Gastroesophageal sphincter (tissue), 2 donors: ENCODE measurements at regions not wholly inside any gene's neighbourhood (a gene's known extent, or its start where the extent isn't known, plus 50 kb on each side); places are given as distances from the start of the nearest gene placed in this dataset.

Experiments
- POLR2A ChIP-seq, 2 donors: fragments of 450-650 bp; IDR thresholded peaks; one replicate each; pipeline ENCODE4 v1.6.1; 2017; ENCODE audit warnings: antibody characterized with exemption in 2 of 2, mild to moderate bottlenecking in 2 of 2, moderate library complexity in 1 of 2
- POLR2AphosphoS5 ChIP-seq: sonication (generic); formaldehyde crosslinking; IDR thresholded peaks from one replicate; pipeline ENCODE4 v1.6.1; 2017; ENCODE audit warnings: antibody characterized with exemption

- TF ChIP-seq POLR2AphosphoS5 = no peak
- no peak for TF ChIP-seq POLR2A (IDR thresholded peaks at IDR 0.05)
These were observed 153.0 kb upstream of the RHOBTB1 start for GRCh38 chr10:61097026-61097425.
